ENCODE measurements at regions not wholly inside any gene's neighbourhood (a gene's known extent, or its start where the extent isn't known, plus 50 kb on each side); places are given as distances from the start of the nearest gene placed in this dataset.

GRCh38 chr2:156046900-156047299 lies 285.6 kb downstream of the NR4A2 start:
- TF ChIP-seq SP1 (IDR thresholded peaks at IDR 0.05) (no peak), CTBP1 (IDR thresholded peaks at IDR 0.05; ENCODE audit: borderline replicate concordance) (no peak), NFRKB (IDR thresholded peaks at IDR 0.05) (no peak), SUZ12 (IDR thresholded peaks at IDR 0.05) (no peak), TARDBP (IDR thresholded peaks at IDR 0.05) (no peak), LEF1 (IDR thresholded peaks at IDR 0.05; ENCODE audit: borderline replicate concordance) (no peak), L3MBTL2 (conservative IDR thresholded peaks at IDR 0.05) (no peak)
